ENCODE measurements at regions not wholly inside any gene's neighbourhood (a gene's known extent, or its start where the extent isn't known, plus 50 kb on each side); places are given as distances from the start of the nearest gene placed in this dataset.

DNA sequence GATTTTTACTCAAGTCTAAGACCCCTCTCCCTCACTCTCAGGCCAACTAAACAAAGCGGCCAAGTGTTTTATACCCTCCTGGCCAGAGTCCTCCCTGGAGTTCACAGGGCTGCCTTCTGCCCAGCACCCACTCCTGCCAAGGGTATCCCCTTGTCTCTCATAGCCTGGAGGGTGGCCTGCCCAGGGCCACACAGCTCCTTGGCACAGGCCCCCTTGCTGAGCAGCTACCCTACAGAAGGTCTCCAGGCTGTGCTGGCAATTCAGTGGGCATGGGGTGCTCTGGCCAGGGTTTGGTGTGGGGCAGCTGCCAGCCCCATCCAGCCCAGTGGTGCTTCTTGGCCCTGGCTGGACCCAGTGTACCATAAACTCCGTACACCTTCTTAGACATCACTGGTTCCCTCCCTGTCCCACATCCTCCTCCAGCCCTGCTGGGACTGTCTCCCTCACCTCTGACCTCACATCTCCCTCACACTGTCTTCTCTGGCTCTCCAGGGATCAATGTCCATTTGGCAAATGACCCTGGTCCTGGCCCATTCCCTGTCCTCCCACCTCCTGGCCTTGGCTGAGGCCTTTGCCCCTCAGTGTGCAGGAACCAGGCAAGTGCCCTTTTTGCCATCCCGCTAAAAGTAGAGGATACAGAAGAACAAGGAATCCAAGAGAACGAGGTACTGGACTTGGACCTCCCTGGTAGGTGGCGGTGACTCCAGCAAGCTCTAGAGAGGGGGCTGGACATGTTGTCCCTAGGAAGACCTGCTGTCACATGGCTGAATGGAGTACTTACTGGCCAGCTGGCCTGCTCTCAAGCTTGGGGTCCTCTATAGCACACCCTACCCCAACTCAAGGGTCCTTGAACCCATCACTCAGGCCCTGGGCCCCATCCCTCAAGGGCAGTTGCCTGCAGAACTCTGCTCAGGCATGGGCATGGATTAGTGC is 50.0 kb upstream of the TRPM1 start:
- Histone ChIP-seq H3K4me2 (ENCODE audit: low read depth, low read length, poor library complexity, severe bottlenecking) (no peak overlapping the region), H2AFZ (ENCODE audit: low read length) (no peak overlapping the region), H3K79me2 (ENCODE audit: low read length) (no peaks in the 10 kb centered on the region), H3K9me3 (ENCODE audit: low read length) (no peaks in the 10 kb centered on the region), H3K27ac (ENCODE audit: low read length) (no peak overlapping the region), H4K20me1 (ENCODE audit: insufficient read depth, low read depth, low read length) (no peaks in the 10 kb centered on the region), H3K36me3 (ENCODE audit: insufficient read depth, low read length) (no peaks in the 10 kb centered on the region), H3K27me3 (ENCODE audit: low read length) (no peaks in the 10 kb centered on the region), H3K9me2 (replicated peaks; ENCODE audit: insufficient read depth, low read length) (no peaks in the 10 kb centered on the region), H3K9ac (ENCODE audit: low read length) (no peak overlapping the region), H3K4me1 (ENCODE audit: low read length) (no peaks in the 10 kb centered on the region), H3K4me3 (ENCODE audit: low read length) (no peak overlapping the region)
- no peak for DNase-seq

DNA sequence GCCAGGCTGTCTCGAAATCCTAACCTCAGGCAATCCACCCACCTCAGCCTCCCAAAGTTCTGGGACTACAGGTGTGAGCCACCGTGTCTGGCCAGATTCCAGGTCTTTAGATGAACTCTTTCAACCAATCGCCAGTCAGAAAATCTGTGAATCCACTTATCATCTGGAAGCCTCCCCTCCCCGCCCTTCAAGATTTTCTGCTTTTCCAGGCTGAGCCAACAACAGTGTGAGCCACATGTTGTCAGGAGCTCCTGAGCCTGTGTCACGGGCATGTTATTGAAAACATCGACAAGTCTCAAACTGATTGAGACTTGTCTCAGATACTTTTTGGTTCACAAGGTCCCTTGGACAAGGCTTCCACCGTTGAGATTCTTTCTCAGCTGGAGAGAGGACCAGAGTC is 52.0 kb upstream of the TRPM1 start:
- Histone ChIP-seq H3K4me1 (ENCODE audit: low read length) (no peaks in the 10 kb centered on the region), H3K9ac (ENCODE audit: low read length) (no peak overlapping the region), H3K9me3 (ENCODE audit: low read length) (no peaks in the 10 kb centered on the region), H4K20me1 (ENCODE audit: insufficient read depth, low read depth, low read length) (no peaks in the 10 kb centered on the region), H3K36me3 (ENCODE audit: insufficient read depth, low read length) (no peaks in the 10 kb centered on the region), H2AFZ (ENCODE audit: low read length) (no peak overlapping the region), H3K9me2 (replicated peaks; ENCODE audit: insufficient read depth, low read length) (no peaks in the 10 kb centered on the region), H3K4me3 (ENCODE audit: low read length) (no peak overlapping the region), H3K79me2 (ENCODE audit: low read length) (no peaks in the 10 kb centered on the region), H3K4me2 (ENCODE audit: low read depth, low read length, poor library complexity, severe bottlenecking) (no peak overlapping the region), H3K27me3 (ENCODE audit: low read length) (no peaks in the 10 kb centered on the region), H3K27ac (ENCODE audit: low read length) (no peak overlapping the region)
- no peak for DNase-seq

DNA sequence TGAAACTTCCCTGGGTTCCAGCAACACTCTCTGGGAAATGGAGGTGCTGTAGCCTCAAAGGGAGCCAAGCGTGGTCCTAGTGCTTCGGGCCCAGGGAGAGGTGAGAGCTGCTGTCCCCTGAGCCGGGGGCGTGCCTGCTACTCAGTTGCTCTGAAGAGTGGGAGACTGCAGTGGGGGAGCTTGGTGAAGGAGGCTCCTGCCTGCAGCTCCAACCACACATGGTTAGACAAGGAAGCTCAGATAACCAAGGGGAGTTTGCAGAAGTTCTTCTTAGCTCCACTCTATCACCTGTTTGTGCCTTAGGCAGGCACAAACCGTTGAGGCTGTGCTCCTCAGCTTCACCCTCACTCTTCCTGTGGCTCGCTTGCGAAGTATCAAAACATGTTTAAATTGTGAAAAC is 53.6 kb upstream of the TRPM1 start:
- Histone ChIP-seq H2AFZ (ENCODE audit: low read length) (no peak overlapping the region), H3K27ac (ENCODE audit: low read length) (no peak overlapping the region), H3K36me3 (ENCODE audit: insufficient read depth, low read length) (no peaks in the 10 kb centered on the region), H3K4me1 (ENCODE audit: low read length) (no peaks in the 10 kb centered on the region), H3K9me2 (replicated peaks; ENCODE audit: insufficient read depth, low read length) (no peaks in the 10 kb centered on the region), H3K79me2 (ENCODE audit: low read length) (no peaks in the 10 kb centered on the region), H3K9me3 (ENCODE audit: low read length) (no peaks in the 10 kb centered on the region), H3K4me2 (ENCODE audit: low read depth, low read length, poor library complexity, severe bottlenecking) (no peak overlapping the region), H4K20me1 (ENCODE audit: insufficient read depth, low read depth, low read length) (no peaks in the 10 kb centered on the region), H3K27me3 (ENCODE audit: low read length) (no peaks in the 10 kb centered on the region), H3K9ac (ENCODE audit: low read length) (no peak overlapping the region), H3K4me3 (ENCODE audit: low read length) (no peak overlapping the region)
- no peak for DNase-seq

DNA sequence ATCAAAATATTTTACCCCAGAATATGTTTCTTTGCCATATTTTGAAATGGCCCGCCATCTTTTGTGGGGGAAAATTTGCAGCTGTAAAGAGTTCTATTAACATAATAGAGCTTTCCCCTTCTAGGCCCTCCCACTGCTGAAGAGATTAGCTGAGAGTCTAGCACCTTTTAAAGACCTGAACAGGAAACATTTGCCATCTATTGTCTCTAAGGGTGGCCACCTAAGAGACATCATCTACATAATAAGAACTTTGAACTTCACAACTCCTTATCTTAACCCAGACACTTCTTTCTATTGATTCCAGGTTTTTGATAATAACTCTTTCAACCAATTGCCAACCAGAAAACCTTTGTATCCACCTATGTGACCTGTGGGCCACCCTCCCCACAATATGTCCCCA is 54.7 kb upstream of the TRPM1 start:
- Histone ChIP-seq H3K4me1 (ENCODE audit: low read length) (no peaks in the 10 kb centered on the region), H4K20me1 (ENCODE audit: insufficient read depth, low read depth, low read length) (no peaks in the 10 kb centered on the region)

DNA sequence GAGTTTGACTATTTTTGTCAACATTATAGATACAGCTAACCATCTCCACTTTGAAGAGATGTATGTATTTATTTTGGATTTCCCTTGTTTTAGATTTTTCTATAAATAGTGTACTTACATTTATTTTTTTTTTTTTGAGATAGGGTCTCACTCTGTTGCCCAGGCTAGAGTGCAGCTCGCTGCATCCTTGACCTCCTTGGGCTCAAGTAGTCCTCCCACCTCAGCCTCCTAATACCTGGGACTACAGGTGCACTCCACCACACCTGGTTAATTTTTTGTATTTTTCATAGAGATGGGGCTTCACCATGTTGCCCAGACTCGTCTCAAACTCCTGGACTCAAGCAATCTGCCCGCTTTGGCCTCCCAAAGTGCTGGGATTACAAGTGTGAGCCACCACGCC is 55.3 kb upstream of the TRPM1 start:
- H4K20me1 ChIP-seq (ENCODE audit: insufficient read depth, low read depth, low read length) = no peaks in the 10 kb centered on the region
- no peak overlapping the region for H3K9ac ChIP-seq (ENCODE audit: low read length)
- H3K36me3 ChIP-seq (ENCODE audit: insufficient read depth, low read length) = no peaks in the 10 kb centered on the region
- H3K27me3 ChIP-seq (ENCODE audit: low read length) = no peaks in the 10 kb centered on the region
- H3K27ac ChIP-seq (ENCODE audit: low read length) = no peak overlapping the region
- no peaks in the 10 kb centered on the region for H3K4me1 ChIP-seq (ENCODE audit: low read length)
- no peak overlapping the region for H3K4me3 ChIP-seq (ENCODE audit: low read length)
- no peaks in the 10 kb centered on the region for H3K9me2 ChIP-seq (replicated peaks; ENCODE audit: insufficient read depth, low read length)
- DNase-seq = no peak
- H2AFZ ChIP-seq (ENCODE audit: low read length) = no peak overlapping the region
- no peaks in the 10 kb centered on the region for H3K9me3 ChIP-seq (ENCODE audit: low read length)
- no peaks in the 10 kb centered on the region for H3K79me2 ChIP-seq (ENCODE audit: low read length)
- no peak overlapping the region for H3K4me2 ChIP-seq (ENCODE audit: low read depth, low read length, poor library complexity, severe bottlenecking)

More for the DNA sequence above, 54.7 kb upstream of the TRPM1 start:
- DNase-seq = no peak
- H2AFZ ChIP-seq (ENCODE audit: low read length) = no peak overlapping the region
- no peak overlapping the region for H3K9ac ChIP-seq (ENCODE audit: low read length)
- H3K4me2 ChIP-seq (ENCODE audit: low read depth, low read length, poor library complexity, severe bottlenecking) = no peak overlapping the region
- no peaks in the 10 kb centered on the region for H3K27me3 ChIP-seq (ENCODE audit: low read length)
- no peaks in the 10 kb centered on the region for H3K9me2 ChIP-seq (replicated peaks; ENCODE audit: insufficient read depth, low read length)
- no peaks in the 10 kb centered on the region for H3K36me3 ChIP-seq (ENCODE audit: insufficient read depth, low read length)
- no peaks in the 10 kb centered on the region for H3K9me3 ChIP-seq (ENCODE audit: low read length)
- no peak overlapping the region for H3K4me3 ChIP-seq (ENCODE audit: low read length)
- no peaks in the 10 kb centered on the region for H3K79me2 ChIP-seq (ENCODE audit: low read length)
- no peak overlapping the region for H3K27ac ChIP-seq (ENCODE audit: low read length)

DNA sequence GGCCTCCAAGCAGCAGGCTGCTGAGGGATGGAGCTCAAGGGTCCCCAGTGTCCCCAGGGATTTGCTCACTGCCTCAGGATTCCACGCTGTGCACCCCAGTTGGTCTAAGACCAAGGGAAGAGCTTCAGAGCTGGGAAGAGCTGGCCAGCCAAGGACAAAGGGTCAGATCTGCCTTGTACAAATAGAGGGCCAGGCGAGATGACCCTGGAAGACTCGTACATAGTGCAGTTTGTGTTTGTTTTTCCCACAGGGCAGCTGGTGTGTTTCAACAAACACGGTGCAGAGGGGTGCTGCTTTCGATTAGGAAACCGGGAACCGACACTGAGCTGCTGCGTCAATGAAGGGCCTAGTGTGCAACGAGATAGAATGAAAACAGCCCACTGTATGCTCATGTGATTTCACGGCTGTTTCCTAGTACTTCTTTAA is 56.1 kb upstream of the TRPM1 start:
- no peaks in the 10 kb centered on the region for H4K20me1 ChIP-seq (ENCODE audit: insufficient read depth, low read depth, low read length)
- H3K4me2 ChIP-seq (ENCODE audit: low read depth, low read length, poor library complexity, severe bottlenecking) = no peak overlapping the region
- no peaks in the 10 kb centered on the region for H3K9me2 ChIP-seq (replicated peaks; ENCODE audit: insufficient read depth, low read length)
- no peak for DNase-seq
- H3K4me1 ChIP-seq (ENCODE audit: low read length) = no peaks in the 10 kb centered on the region
- H3K79me2 ChIP-seq (ENCODE audit: low read length) = no peaks in the 10 kb centered on the region
- H2AFZ ChIP-seq (ENCODE audit: low read length) = no peak overlapping the region
- H3K9me3 ChIP-seq (ENCODE audit: low read length) = no peaks in the 10 kb centered on the region
- H3K9ac ChIP-seq (ENCODE audit: low read length) = no peak overlapping the region
- no peaks in the 10 kb centered on the region for H3K27me3 ChIP-seq (ENCODE audit: low read length)
- no peak overlapping the region for H3K27ac ChIP-seq (ENCODE audit: low read length)
- H3K4me3 ChIP-seq (ENCODE audit: low read length) = no peak overlapping the region
- H3K36me3 ChIP-seq (ENCODE audit: insufficient read depth, low read length) = no peaks in the 10 kb centered on the region

DNA sequence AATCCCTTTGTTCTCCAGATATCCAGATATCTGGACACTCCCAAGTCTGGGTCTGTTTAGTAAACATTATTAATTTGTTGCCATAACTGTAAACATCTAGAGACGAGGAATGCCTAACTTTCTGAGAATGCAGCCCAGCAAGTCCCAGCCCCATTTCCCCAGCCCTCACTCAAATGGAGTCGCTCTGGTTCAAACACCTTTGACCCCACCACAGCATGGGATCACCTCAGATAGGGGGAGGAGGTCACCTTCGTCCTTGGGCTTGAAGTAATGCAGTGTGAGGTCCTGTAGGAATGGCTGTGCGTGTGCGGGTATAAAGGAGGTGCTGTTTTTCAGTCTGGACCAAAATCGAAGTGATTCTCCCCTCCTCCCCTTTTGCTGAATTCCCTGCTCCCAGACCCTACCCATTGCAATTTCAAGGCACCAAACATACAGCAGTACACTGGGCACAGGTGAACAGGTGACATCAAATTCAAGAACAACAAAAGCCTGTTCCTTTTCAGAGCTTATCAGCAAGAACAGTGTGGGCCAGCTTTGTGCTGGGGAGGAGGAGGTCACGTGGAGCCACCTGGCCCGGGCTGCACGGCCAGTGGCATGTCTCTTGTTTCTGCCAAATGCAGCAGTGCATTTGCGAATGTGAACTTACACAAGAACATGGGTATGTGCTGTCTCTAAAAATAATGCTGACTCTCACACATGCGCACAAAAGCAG is 57.5 kb upstream of the TRPM1 start:
- H3K4me2 ChIP-seq (ENCODE audit: low read depth, low read length, poor library complexity, severe bottlenecking) = no peak overlapping the region

DNA sequence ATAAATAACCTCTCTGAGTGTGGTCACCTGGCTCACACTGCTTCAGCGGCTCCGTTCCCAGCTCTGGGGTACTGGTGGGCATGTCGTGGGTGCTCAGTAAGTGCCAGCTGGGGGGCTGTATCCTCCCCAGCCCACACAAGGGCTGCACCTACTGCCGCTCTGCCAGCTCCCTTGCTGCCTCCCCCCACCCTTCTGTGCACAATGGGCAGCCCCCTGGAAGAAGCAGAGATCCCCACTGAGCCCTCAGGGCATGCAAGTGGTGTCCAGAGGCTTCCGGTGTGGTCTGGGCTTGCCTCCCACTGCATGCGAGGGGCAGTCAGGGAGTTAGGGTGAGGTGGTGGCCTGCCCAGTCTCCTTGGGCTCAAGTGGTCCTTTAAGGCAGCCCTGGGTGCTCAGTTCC is 58.3 kb upstream of the TRPM1 start:
- H4K20me1 ChIP-seq (ENCODE audit: insufficient read depth, low read depth, low read length) = no peaks in the 10 kb centered on the region
- DNase-seq = no peak
- H3K9me2 ChIP-seq (replicated peaks; ENCODE audit: insufficient read depth, low read length) = no peaks in the 10 kb centered on the region
- no peak overlapping the region for H3K27ac ChIP-seq (ENCODE audit: low read length)
- no peak overlapping the region for H3K4me2 ChIP-seq (ENCODE audit: low read depth, low read length, poor library complexity, severe bottlenecking)
- no peak overlapping the region for H2AFZ ChIP-seq (ENCODE audit: low read length)
- no peaks in the 10 kb centered on the region for H3K9me3 ChIP-seq (ENCODE audit: low read length)
- H3K4me3 ChIP-seq (ENCODE audit: low read length) = no peak overlapping the region
- no peaks in the 10 kb centered on the region for H3K36me3 ChIP-seq (ENCODE audit: insufficient read depth, low read length)
- H3K4me1 ChIP-seq (ENCODE audit: low read length) = no peaks in the 10 kb centered on the region
- H3K9ac ChIP-seq (ENCODE audit: low read length) = no peak overlapping the region
- H3K27me3 ChIP-seq (ENCODE audit: low read length) = no peaks in the 10 kb centered on the region
- no peaks in the 10 kb centered on the region for H3K79me2 ChIP-seq (ENCODE audit: low read length)

More for the DNA sequence above, 57.5 kb upstream of the TRPM1 start:
- no peak overlapping the region for H3K9ac ChIP-seq (ENCODE audit: low read length)
- H4K20me1 ChIP-seq (ENCODE audit: insufficient read depth, low read depth, low read length) = no peaks in the 10 kb centered on the region
- no peaks in the 10 kb centered on the region for H3K36me3 ChIP-seq (ENCODE audit: insufficient read depth, low read length)
- H3K9me3 ChIP-seq (ENCODE audit: low read length) = no peaks in the 10 kb centered on the region
- H2AFZ ChIP-seq (ENCODE audit: low read length) = no peak overlapping the region
- no peak overlapping the region for H3K4me3 ChIP-seq (ENCODE audit: low read length)
- no peak overlapping the region for H3K27ac ChIP-seq (ENCODE audit: low read length)
- no peaks in the 10 kb centered on the region for H3K4me1 ChIP-seq (ENCODE audit: low read length)
- no peaks in the 10 kb centered on the region for H3K9me2 ChIP-seq (replicated peaks; ENCODE audit: insufficient read depth, low read length)
- DNase-seq = no peak
- no peaks in the 10 kb centered on the region for H3K27me3 ChIP-seq (ENCODE audit: low read length)
- H3K79me2 ChIP-seq (ENCODE audit: low read length) = no peaks in the 10 kb centered on the region
